ENCODE measurements at regions not wholly inside any gene's neighbourhood (a gene's known extent, or its start where the extent isn't known, plus 50 kb on each side); places are given as distances from the start of the nearest gene placed in this dataset.

GRCh38 chr10:58115218-58116050 is 152.3 kb downstream of the IPMK start:
- WGBS (ENCODE audit: insufficient coverage, insufficient replicate concordance, low lambda C conversion rate, missing lambda C conversion rate) = 36% methylated on average over 9 of the region's 9 CpGs
- POLR2A ChIA-PET = no interaction called here
- Histone ChIP-seq H3K4me3 (no peak overlapping the region), H3K79me2 (ENCODE audit: control insufficient read depth, insufficient read depth, low read length) (no peaks in the 10 kb centered on the region), H3K9me3 (replicated peaks; ENCODE audit: control insufficient read depth, insufficient read depth, low read length) (no peaks in the 10 kb centered on the region), H4K20me1 (ENCODE audit: control insufficient read depth, insufficient read depth) (no peaks in the 10 kb centered on the region), H3K27me3 (replicated peaks in 1 of 2; ENCODE audit: control insufficient read depth in 2 of 2, insufficient read depth in 2 of 2, low read length in 1 of 2) (no peaks in the 10 kb centered on the region), H2AFZ (ENCODE audit: control insufficient read depth, low read depth, low read length) (no peak overlapping the region), H3K4me1 (ENCODE audit: control insufficient read depth, insufficient read depth, low read length) (no peaks in the 10 kb centered on the region), H3K9ac (ENCODE audit: control insufficient read depth, insufficient read depth, low read length) (no peak overlapping the region), H3K27ac (ENCODE audit: control insufficient read depth, insufficient read depth) (no peak overlapping the region), H3K4me2 (ENCODE audit: control insufficient read depth, insufficient read depth) (no peak overlapping the region), H3K36me3 (ENCODE audit: control insufficient read depth in 2 of 2, insufficient read depth in 2 of 2, low read length in 1 of 2) (no peaks in the 10 kb centered on the region)
- intact Hi-C loops (cut with micrococcal nuclease; ENCODE audit: unreplicated experiment) (no loop called here), in situ Hi-C loops (cut with MboI) (no loop called here)
- SMC1A ChIA-PET (ENCODE audit: uncharacterized antibody, unreplicated experiment) = no interaction called here
- CTCF ChIA-PET = no interaction called here
- ATAC-seq (no peak), DNase-seq (ENCODE audit: low read depth, low spot score) (no peak), FAIRE-seq (no peak)
- BruUV-seq (replicated peaks) = no TSS peak
- peak; percentile 52; the same call in 1 of the 2 replicates for TF ChIP-seq RAD51 (IDR thresholded peaks at IDR 0.05)
- TF ChIP-seq TCF7 (IDR thresholded peaks at IDR 0.05; ENCODE audit: borderline replicate concordance) = no peak
- RAD21 ChIA-PET (ENCODE audit: unreplicated experiment) = no interaction called here

GRCh38 chr10:58109731-58110130 is 158.0 kb downstream of the IPMK start:
- Histone ChIP-seq H3K27me3 (replicated peaks in 1 of 2; ENCODE audit: control insufficient read depth in 2 of 2, insufficient read depth in 2 of 2, low read length in 1 of 2) (no peaks in the 10 kb centered on the region), H3K27ac (ENCODE audit: control insufficient read depth, insufficient read depth) (no peak overlapping the region), H3K79me2 (ENCODE audit: control insufficient read depth, insufficient read depth, low read length) (no peaks in the 10 kb centered on the region), H3K9ac (ENCODE audit: control insufficient read depth, insufficient read depth, low read length) (no peak overlapping the region), H3K9me3 (replicated peaks; ENCODE audit: control insufficient read depth, insufficient read depth, low read length) (no peaks in the 10 kb centered on the region), H3K4me3 (no peak overlapping the region), H3K4me1 (ENCODE audit: control insufficient read depth, insufficient read depth, low read length) (no peaks in the 10 kb centered on the region), H3K36me3 (ENCODE audit: control insufficient read depth in 2 of 2, insufficient read depth in 2 of 2, low read length in 1 of 2) (no peaks in the 10 kb centered on the region), H4K20me1 (ENCODE audit: control insufficient read depth, insufficient read depth) (no peaks in the 10 kb centered on the region), H3K4me2 (ENCODE audit: control insufficient read depth, insufficient read depth) (no peak overlapping the region), H2AFZ (ENCODE audit: control insufficient read depth, low read depth, low read length) (no peak overlapping the region)
- in situ Hi-C loops (cut with MboI) = no loop called here
- SMC1A ChIA-PET (ENCODE audit: uncharacterized antibody, unreplicated experiment) = interaction anchor here (1.7 kb wide), 1 partner anchor 12 kb away, joined by 3 read pairs; no protein-coding TSS in a partner anchor
- BruUV-seq (replicated peaks) = no TSS peak
- intact Hi-C loops (cut with micrococcal nuclease; ENCODE audit: unreplicated experiment) = no loop called here
- DNase-seq (ENCODE audit: low read depth, low spot score) = no peak
- FAIRE-seq = no peak
- RAD21 ChIA-PET (ENCODE audit: unreplicated experiment) = no interaction called here
- 28% methylated on average over 3 of the region's 3 CpGs for WGBS (ENCODE audit: insufficient coverage, insufficient replicate concordance, low lambda C conversion rate, missing lambda C conversion rate)
- CTCF ChIA-PET = interaction anchor here (0.6 kb wide), 1 partner anchor 182 kb away, joined by 3 read pairs; no protein-coding TSS in a partner anchor
- POLR2A ChIA-PET = no interaction called here
- ATAC-seq = no peak
- TF ChIP-seq ZBTB33 (IDR thresholded peaks at IDR 0.05) (no peak), ELK1 (IDR thresholded peaks at IDR 0.05; ENCODE audit: low read depth, low read length) (no peak), SREBF2 (IDR thresholded peaks at IDR 0.05; ENCODE audit: low read length) (no peak), TCF3 (IDR thresholded peaks at IDR 0.05; ENCODE audit: borderline replicate concordance, insufficient read depth, low read depth, low read length) (no peak), POLR2AphosphoS2 (IDR thresholded peaks at IDR 0.05; ENCODE audit: low read depth, low read length) (no peak), PKNOX1 (IDR thresholded peaks at IDR 0.05) (no peak), ZNF217 (IDR thresholded peaks at IDR 0.05) (no peak), SUPT20H (IDR thresholded peaks at IDR 0.05; ENCODE audit: borderline replicate concordance, control insufficient read depth, low read depth, low read length) (no peak), PML (IDR thresholded peaks at IDR 0.05; ENCODE audit: low read length) (no peak), ATF2 (IDR thresholded peaks at IDR 0.05; ENCODE audit: low read length) (no peak)

Measured in GM12878 (cell line).